Trophoblast cell (in vitro differentiated cells and primary cell): ENCODE measurements at regions not wholly inside any gene's neighbourhood (a gene's known extent, or its start where the extent isn't known, plus 50 kb on each side); places are given as distances from the start of the nearest gene placed in this dataset.

Experiments
- DNase-seq, 2 donors: peaks; one replicate each; pipeline ENCODE4 v3.0.0-alpha.2; 2016
- H2AFZ ChIP-seq: 2 replicates; pipeline ENCODE4 v1.6.1; 2013; ENCODE audit warnings: low read length, moderate library complexity, mild to moderate bottlenecking; ENCODE audit not compliant: insufficient read depth, poor library complexity
- H2AK5ac ChIP-seq: 2 replicates; pipeline ENCODE4 v1.6.1; 2013; ENCODE audit warnings: mild to moderate bottlenecking, low read length
- H2BK120ac ChIP-seq: 2 replicates; pipeline ENCODE4 v1.6.1; 2013; ENCODE audit warnings: low read length, mild to moderate bottlenecking, moderate library complexity; ENCODE audit not compliant: insufficient read depth, poor library complexity
- H2BK12ac ChIP-seq: 2 replicates; pipeline ENCODE4 v1.6.1; 2013; ENCODE audit warnings: mild to moderate bottlenecking, low read length, moderate library complexity
- H2BK5ac ChIP-seq: 2 replicates; pipeline ENCODE4 v1.6.1; 2013; ENCODE audit warnings: low read length, low read depth, moderate library complexity, mild to moderate bottlenecking; ENCODE audit not compliant: poor library complexity
- H3K14ac ChIP-seq: 2 replicates; pipeline ENCODE4 v1.6.1; 2013; ENCODE audit warnings: mild to moderate bottlenecking, low read length
- H3K18ac ChIP-seq: 2 replicates; pipeline ENCODE4 v1.6.1; 2013; ENCODE audit warnings: mild to moderate bottlenecking, low read length
- H3K23ac ChIP-seq: 2 replicates; pipeline ENCODE4 v1.6.1; 2013; ENCODE audit warnings: low read length
- H3K27ac ChIP-seq: 2 replicates; pipeline ENCODE4 v1.5.1; 2013; ENCODE audit warnings: low read depth, mild to moderate bottlenecking, inconsistent platforms, low read length, moderate library complexity
- H3K27me3 ChIP-seq: 2 replicates; pipeline ENCODE4 v1.6.1; 2013; ENCODE audit warnings: inconsistent platforms, mild to moderate bottlenecking, low read length, moderate library complexity; ENCODE audit not compliant: insufficient read depth
- H3K36me3 ChIP-seq, 2 experiments: 1 replicate in 1 of 2; 2 replicates in 1 of 2; pipeline ENCODE4 v1.6.1; 2013; ENCODE audit warnings: low read length in 2 of 2, mild to moderate bottlenecking in 2 of 2, moderate library complexity in 1 of 2; ENCODE audit not compliant: insufficient read depth in 2 of 2, control insufficient read depth in 1 of 2
- H3K4ac ChIP-seq: 2 replicates; pipeline ENCODE4 v1.6.1; 2013; ENCODE audit warnings: low read depth, mild to moderate bottlenecking, low read length, moderate library complexity
- H3K4me1 ChIP-seq, 2 experiments: 1 replicate in 1 of 2; 2 replicates in 1 of 2; pipeline ENCODE4 v1.6.1; 2013; ENCODE audit warnings: low read length in 2 of 2, mild to moderate bottlenecking in 2 of 2, moderate library complexity in 1 of 2; ENCODE audit not compliant: insufficient read depth in 2 of 2, control insufficient read depth in 1 of 2
- H3K4me2 ChIP-seq: 2 replicates; pipeline ENCODE4 v1.6.1; 2013; ENCODE audit warnings: inconsistent platforms, mild to moderate bottlenecking, low read length, moderate library complexity
- H3K4me3 ChIP-seq: 2 replicates; pipeline ENCODE4 v1.5.1; 2013; ENCODE audit warnings: mild to moderate bottlenecking, low read depth, low read length, inconsistent platforms
- H3K79me1 ChIP-seq: one replicate; pipeline ENCODE4 v1.6.1; 2013; ENCODE audit warnings: low read length
- H3K79me2 ChIP-seq: 2 replicates; pipeline ENCODE4 v1.6.1; 2013; ENCODE audit warnings: low read length, mild to moderate bottlenecking; ENCODE audit not compliant: control insufficient read depth, insufficient read depth, poor library complexity
- H3K9ac ChIP-seq: 2 replicates; pipeline ENCODE4 v1.6.1; 2013; ENCODE audit warnings: mild to moderate bottlenecking, low read length
- H3K9me3 ChIP-seq: 2 replicates; pipeline ENCODE4 v1.6.1; 2013; ENCODE audit warnings: low read depth, mild to moderate bottlenecking, control low read depth, inconsistent platforms, low read length; ENCODE audit not compliant: insufficient read depth
- H4K12ac ChIP-seq: 2 replicates; pipeline ENCODE4 v1.6.1; 2013; ENCODE audit warnings: low read depth, mild to moderate bottlenecking, low read length, moderate library complexity
- H4K8ac ChIP-seq: 2 replicates; pipeline ENCODE4 v1.6.1; 2013; ENCODE audit warnings: low read depth, mild to moderate bottlenecking, low read length, moderate library complexity
- H4K91ac ChIP-seq: one replicate; pipeline ENCODE4 v1.6.1; 2013; ENCODE audit warnings: low read depth, mild to moderate bottlenecking, low read length, moderate library complexity
- WGBS: extraction: QIAGEN DNeasy Blood & Tissue Kit; methylation state at CpG from one replicate; pipeline ENCODE4 v1.1.7; 2013; ENCODE audit warnings: missing lambda C conversion rate; ENCODE audit not compliant: insufficient read length, insufficient coverage; ENCODE audit errors: extremely low coverage; 5-methylcytosine and 5-hydroxymethylcytosine counted together

- Histone ChIP-seq H2AK5ac (no peak overlapping the region), H3K14ac (no peak overlapping the region), H3K36me3 (no peaks in the 10 kb centered on the region), H3K4me2 (no peak overlapping the region), H3K27ac (no peak overlapping the region), H3K4me3 (no peak overlapping the region), H3K79me1 (no peaks in the 10 kb centered on the region), H4K12ac (no peak overlapping the region), H3K27me3 (no peaks in the 10 kb centered on the region), H3K18ac (no peak overlapping the region), H2AFZ (no peak overlapping the region), H2BK12ac (no peak overlapping the region), H2BK120ac (no peak overlapping the region), H3K4me1 (no peaks in the 10 kb centered on the region), H2BK5ac (no peak overlapping the region), H4K91ac (no peak overlapping the region), H4K8ac (no peak overlapping the region), H3K79me2 (no peaks in the 10 kb centered on the region), H3K9ac (no peak overlapping the region), H3K9me3 (peaks cover 4% of the 10 kb centered on the region), H3K4ac (no peak overlapping the region), H3K23ac (no peak overlapping the region)
- no CpG with 5 or more reads among the region's 7 CpGs for WGBS
- DNase-seq: no peak
Observed at GRCh38 chr7:153405704-153406485, 646.3 kb upstream of the DPP6 start.

DNA sequence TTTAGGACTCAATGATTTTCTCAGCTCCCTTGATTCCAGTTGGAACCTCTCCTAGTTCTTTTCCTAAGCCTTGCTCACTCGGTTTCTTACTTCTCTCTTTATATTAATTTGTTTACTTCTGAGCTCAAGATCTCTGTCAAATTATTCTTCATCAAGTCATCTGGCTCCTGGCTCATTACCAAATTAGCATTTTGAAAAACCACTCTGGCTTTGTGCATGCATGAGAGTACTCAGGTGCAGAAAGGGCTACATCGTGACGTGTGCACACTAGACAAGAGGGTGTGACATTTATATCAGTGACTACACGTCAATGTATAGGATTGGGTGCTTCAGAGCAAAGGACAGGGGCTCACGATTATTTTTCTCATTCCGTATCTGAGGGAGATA is 645.7 kb upstream of the DPP6 start:
- H2BK5ac ChIP-seq: no peak overlapping the region
- H4K12ac ChIP-seq: no peak overlapping the region
- H2BK120ac ChIP-seq: no peak overlapping the region
- peaks cover 7% of the 10 kb centered on the region for H3K9me3 ChIP-seq
- no peak overlapping the region for H3K14ac ChIP-seq
- no peak overlapping the region for H3K4me3 ChIP-seq
- H3K4me1 ChIP-seq: no peaks in the 10 kb centered on the region
- H3K36me3 ChIP-seq: no peaks in the 10 kb centered on the region
- H3K9ac ChIP-seq: no peak overlapping the region
- no peak overlapping the region for H2BK12ac ChIP-seq
- no peak overlapping the region for H4K8ac ChIP-seq
- H4K91ac ChIP-seq: no peak overlapping the region
- H3K79me2 ChIP-seq: no peaks in the 10 kb centered on the region
- H3K4ac ChIP-seq: no peak overlapping the region
- H3K18ac ChIP-seq: no peak overlapping the region
- H3K27me3 ChIP-seq: no peaks in the 10 kb centered on the region
- H2AK5ac ChIP-seq: no peak overlapping the region
- H3K23ac ChIP-seq: no peak overlapping the region
- H3K4me2 ChIP-seq: no peak overlapping the region
- DNase-seq: no peak
- no CpG with 5 or more reads among the region's 6 CpGs for WGBS
- H3K27ac ChIP-seq: no peak overlapping the region
- H2AFZ ChIP-seq: no peak overlapping the region
- no peaks in the 10 kb centered on the region for H3K79me1 ChIP-seq

GRCh38 chr7:153407291-153408046 is 644.7 kb upstream of the DPP6 start:
- Histone ChIP-seq H4K12ac (no peak overlapping the region), H2BK5ac (no peak overlapping the region), H3K4ac (no peak overlapping the region), H3K9ac (no peak overlapping the region), H3K4me3 (no peak overlapping the region), H2BK120ac (no peak overlapping the region), H3K36me3 (no peaks in the 10 kb centered on the region), H3K18ac (no peak overlapping the region), H3K14ac (no peak overlapping the region), H3K79me1 (no peaks in the 10 kb centered on the region), H3K79me2 (no peaks in the 10 kb centered on the region), H2AK5ac (no peak overlapping the region), H4K8ac (no peak overlapping the region), H3K27me3 (no peaks in the 10 kb centered on the region), H4K91ac (no peak overlapping the region), H3K23ac (no peak overlapping the region), H3K4me1 (no peaks in the 10 kb centered on the region), H3K27ac (no peak overlapping the region), H2AFZ (no peak overlapping the region), H2BK12ac (no peak overlapping the region), H3K4me2 (no peak overlapping the region), H3K9me3 (peaks cover 10% of the 10 kb centered on the region)
- no peak for DNase-seq
- no CpG with 5 or more reads among the region's 4 CpGs for WGBS

DNA sequence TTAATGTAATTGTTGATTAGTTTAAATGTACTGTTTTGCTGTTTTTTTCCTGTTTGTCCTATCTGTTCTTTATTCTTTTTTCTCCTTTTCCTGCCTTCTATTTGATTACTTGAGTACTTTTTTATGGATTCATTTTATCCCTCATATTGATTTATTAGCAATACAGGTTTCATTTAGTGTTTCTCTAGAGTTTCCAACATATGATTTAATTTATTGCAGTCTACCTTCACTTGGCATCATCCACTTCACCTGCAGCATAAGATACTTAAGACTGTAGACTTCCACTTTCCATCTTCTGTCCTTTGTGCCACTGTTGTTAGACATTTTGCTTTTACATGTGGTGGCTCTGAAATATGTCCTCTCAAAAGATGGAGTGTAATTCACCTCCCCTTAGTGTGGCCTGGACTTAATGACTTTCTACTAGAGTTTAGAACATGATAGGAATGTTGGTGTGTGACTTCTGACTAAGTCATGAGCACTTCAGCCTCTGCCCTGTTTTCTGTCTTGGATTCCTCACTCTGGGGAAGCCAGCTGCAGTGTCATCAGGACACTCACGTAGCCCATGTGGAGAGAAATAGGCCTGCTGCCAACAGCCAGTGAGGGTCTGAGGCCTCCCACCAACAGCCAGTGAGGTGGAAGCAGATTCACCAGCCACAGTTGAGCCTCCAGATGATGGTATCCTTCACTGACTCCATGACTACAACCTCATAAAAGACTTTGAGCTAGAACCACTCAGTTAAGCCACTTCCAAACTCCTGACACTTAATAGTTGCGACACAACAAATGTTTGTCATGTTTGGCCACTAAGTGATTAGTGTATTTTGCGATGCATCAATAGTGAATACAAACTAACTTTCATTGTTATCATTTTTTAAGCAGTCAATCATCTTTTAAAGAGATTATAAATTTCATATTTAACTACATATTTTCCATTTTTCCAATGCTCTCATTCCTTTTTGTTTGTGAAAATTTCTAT is 643.5 kb upstream of the DPP6 start:
- Histone ChIP-seq H3K23ac (no peak overlapping the region), H3K4me2 (no peak overlapping the region), H2BK5ac (no peak overlapping the region), H2BK120ac (no peak overlapping the region), H2BK12ac (no peak overlapping the region), H3K9me3 (peaks cover 17% of the 10 kb centered on the region), H3K18ac (no peak overlapping the region), H3K4me3 (no peak overlapping the region), H3K4ac (no peak overlapping the region), H2AFZ (no peak overlapping the region), H3K79me2 (no peaks in the 10 kb centered on the region), H4K91ac (no peak overlapping the region), H2AK5ac (no peak overlapping the region), H3K79me1 (no peaks in the 10 kb centered on the region), H3K9ac (no peak overlapping the region), H3K14ac (no peak overlapping the region), H3K4me1 (no peaks in the 10 kb centered on the region), H3K27ac (no peak overlapping the region), H3K27me3 (no peaks in the 10 kb centered on the region), H3K36me3 (no peaks in the 10 kb centered on the region), H4K12ac (no peak overlapping the region), H4K8ac (no peak overlapping the region)
- no CpG with 5 or more reads among the region's 3 CpGs for WGBS
- peak; percentile 37 to 79 for DNase-seq
